MM.1S (cell line): ENCODE measurements at regions not wholly inside any gene's neighbourhood (a gene's known extent, or its start where the extent isn't known, plus 50 kb on each side); places are given as distances from the start of the nearest gene placed in this dataset.
A peak's percentile ranks its signal among the peaks of the same experiment; 100 is the strongest.

Experiments
- DNase-seq: peaks from one replicate; pipeline ENCODE4 v3.0.0-alpha.2; 2015
- H2AFZ ChIP-seq: fragments of 300-600 bp; sonication (generic); 2 replicates; pipeline ENCODE4 v1.6.0; 2016; ENCODE audit warnings: antibody characterized with exemption, low read length
- H3F3A ChIP-seq: fragments of 300-600 bp; sonication (generic); 2 replicates; pipeline ENCODE4 v1.6.1; 2016; ENCODE audit warnings: mild to moderate bottlenecking, antibody characterized with exemption, low read length, moderate library complexity, mixed read lengths; ENCODE audit not compliant: insufficient read depth
- H3K27ac ChIP-seq: fragments of 300-600 bp; sonication (generic); 2 replicates; pipeline ENCODE4 v1.5.1; 2016; ENCODE audit warnings: mild to moderate bottlenecking, low read length
- H3K27me3 ChIP-seq: fragments of 300-600 bp; sonication (generic); replicated peaks from 2 replicates; pipeline ENCODE4 v1.6.0; 2016; ENCODE audit warnings: low read length; ENCODE audit not compliant: insufficient read depth
- H3K36me3 ChIP-seq: fragments of 300-600 bp; sonication (generic); replicated peaks from 2 replicates; pipeline ENCODE4 v1.6.1; 2016; ENCODE audit warnings: mild to moderate bottlenecking, low read length, mixed read lengths; ENCODE audit not compliant: insufficient read depth
- H3K4me1 ChIP-seq: fragments of 300-600 bp; sonication (generic); 2 replicates; pipeline ENCODE4 v1.6.1; 2016; ENCODE audit warnings: low read length, mixed read lengths
- H3K4me2 ChIP-seq: fragments of 300-600 bp; sonication (generic); 2 replicates; pipeline ENCODE4 v1.6.0; 2016; ENCODE audit warnings: low read depth, low read length
- H3K4me3 ChIP-seq: fragments of 300-600 bp; sonication (generic); 2 replicates; pipeline ENCODE4 v1.5.1; 2016; ENCODE audit warnings: low read length, mixed read lengths
- H3K79me2 ChIP-seq: fragments of 300-600 bp; sonication (generic); 2 replicates; pipeline ENCODE4 v1.6.1; 2016; ENCODE audit warnings: mixed run types, low read length, mixed read lengths
- H3K9ac ChIP-seq: fragments of 300-600 bp; sonication (generic); 2 replicates; pipeline ENCODE4 v1.6.1; 2016; ENCODE audit warnings: low read length, mixed read lengths
- H3K9me2 ChIP-seq: fragments of 300-600 bp; sonication (generic); replicated peaks from 2 replicates; pipeline ENCODE4 v1.6.1; 2016; ENCODE audit warnings: mild to moderate bottlenecking, low read length, mixed read lengths; ENCODE audit not compliant: insufficient read depth
- H3K9me3 ChIP-seq: fragments of 300-600 bp; sonication (generic); replicated peaks from 2 replicates; pipeline ENCODE4 v1.6.1; 2016; ENCODE audit warnings: mild to moderate bottlenecking, low read length, mixed read lengths; ENCODE audit not compliant: insufficient read depth
- H4K20me1 ChIP-seq: fragments of 300-600 bp; sonication (generic); 2 replicates; pipeline ENCODE4 v1.6.1; 2016; ENCODE audit warnings: mild to moderate bottlenecking, low read length, moderate library complexity, mixed read lengths; ENCODE audit not compliant: insufficient read depth
- EZH2 ChIP-seq: fragments of 300-600 bp; sonication (generic); optimal IDR thresholded peaks from 2 replicates; pipeline ENCODE3; 2017; ENCODE audit warnings: low read depth, mild to moderate bottlenecking, antibody characterized with exemption, low read length, mixed read lengths
- EZH2phosphoT487 ChIP-seq: fragments of 300-600 bp; sonication (generic); IDR thresholded peaks from 2 replicates; pipeline ENCODE4 v1.6.1; 2018; ENCODE audit warnings: antibody characterized with exemption, low read length
- TF ChIP-seq, protein P1 (sequence below): fragments of 300-600 bp; sonication (generic); IDR thresholded peaks from 2 replicates; pipeline ENCODE4 v1.5.1; 2016; ENCODE audit warnings: antibody characterized with exemption, low read length, mixed read lengths

DNA sequence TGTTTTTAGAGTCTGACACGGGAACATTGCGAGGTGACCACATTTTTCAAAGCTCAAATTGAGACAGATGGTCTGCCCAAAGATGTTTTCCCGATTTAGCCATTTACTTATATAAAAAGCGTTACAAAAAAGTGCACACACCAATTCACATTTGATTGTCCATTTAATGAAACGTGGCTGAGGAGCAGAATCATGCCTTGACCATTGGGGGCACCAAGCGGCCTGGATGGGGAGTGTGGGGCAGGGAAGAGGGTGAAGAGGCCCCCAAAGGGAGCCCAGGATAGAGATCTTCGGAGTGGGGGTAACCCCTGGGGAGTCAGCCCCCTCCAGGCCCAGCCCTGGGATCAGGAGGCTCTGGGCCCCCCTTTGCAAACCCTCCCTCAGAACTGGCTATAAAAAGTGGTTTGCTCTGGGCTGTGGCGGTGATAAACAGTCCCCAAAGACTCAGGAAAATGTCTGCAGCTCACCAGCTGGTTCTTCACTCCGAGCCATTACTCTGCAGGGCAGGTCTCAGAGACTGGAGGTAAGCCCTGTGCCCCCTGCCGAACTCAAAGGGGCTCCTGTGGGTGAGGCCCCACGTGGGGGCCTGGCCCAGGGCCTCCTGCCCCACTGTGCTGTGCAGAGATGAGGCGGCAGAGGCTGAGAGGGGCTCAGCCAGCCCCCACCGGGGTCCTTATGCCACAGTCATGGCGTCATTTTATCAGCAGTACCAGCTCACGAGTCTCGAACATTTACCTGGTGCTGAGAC lies 105.9 kb upstream of the SEC14L1 start:
- no peaks in the 10 kb centered on the region for H3K9me2 ChIP-seq
- no peaks in the 10 kb centered on the region for H3K27me3 ChIP-seq
- no peaks in the 10 kb centered on the region for H3K4me1 ChIP-seq
- no peaks in the 10 kb centered on the region for H3K36me3 ChIP-seq
- DNase-seq, result no peak
- H2AFZ ChIP-seq, result no peak overlapping the region
- H3K79me2 ChIP-seq, result no peaks in the 10 kb centered on the region
- TF ChIP-seq EZH2, result no peak
- TF ChIP-seq, protein P1, sequence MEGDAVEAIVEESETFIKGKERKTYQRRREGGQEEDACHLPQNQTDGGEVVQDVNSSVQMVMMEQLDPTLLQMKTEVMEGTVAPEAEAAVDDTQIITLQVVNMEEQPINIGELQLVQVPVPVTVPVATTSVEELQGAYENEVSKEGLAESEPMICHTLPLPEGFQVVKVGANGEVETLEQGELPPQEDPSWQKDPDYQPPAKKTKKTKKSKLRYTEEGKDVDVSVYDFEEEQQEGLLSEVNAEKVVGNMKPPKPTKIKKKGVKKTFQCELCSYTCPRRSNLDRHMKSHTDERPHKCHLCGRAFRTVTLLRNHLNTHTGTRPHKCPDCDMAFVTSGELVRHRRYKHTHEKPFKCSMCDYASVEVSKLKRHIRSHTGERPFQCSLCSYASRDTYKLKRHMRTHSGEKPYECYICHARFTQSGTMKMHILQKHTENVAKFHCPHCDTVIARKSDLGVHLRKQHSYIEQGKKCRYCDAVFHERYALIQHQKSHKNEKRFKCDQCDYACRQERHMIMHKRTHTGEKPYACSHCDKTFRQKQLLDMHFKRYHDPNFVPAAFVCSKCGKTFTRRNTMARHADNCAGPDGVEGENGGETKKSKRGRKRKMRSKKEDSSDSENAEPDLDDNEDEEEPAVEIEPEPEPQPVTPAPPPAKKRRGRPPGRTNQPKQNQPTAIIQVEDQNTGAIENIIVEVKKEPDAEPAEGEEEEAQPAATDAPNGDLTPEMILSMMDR, result no peak
- no peak for TF ChIP-seq EZH2phosphoT487
- H3K9me3 ChIP-seq, result no peaks in the 10 kb centered on the region
- H3K9ac ChIP-seq, result no peak overlapping the region
- no peaks in the 10 kb centered on the region for H3F3A ChIP-seq
- no peak overlapping the region for H3K4me2 ChIP-seq
- H3K4me3 ChIP-seq, result no peak overlapping the region
- no peaks in the 10 kb centered on the region for H4K20me1 ChIP-seq
- no peak overlapping the region for H3K27ac ChIP-seq

DNA sequence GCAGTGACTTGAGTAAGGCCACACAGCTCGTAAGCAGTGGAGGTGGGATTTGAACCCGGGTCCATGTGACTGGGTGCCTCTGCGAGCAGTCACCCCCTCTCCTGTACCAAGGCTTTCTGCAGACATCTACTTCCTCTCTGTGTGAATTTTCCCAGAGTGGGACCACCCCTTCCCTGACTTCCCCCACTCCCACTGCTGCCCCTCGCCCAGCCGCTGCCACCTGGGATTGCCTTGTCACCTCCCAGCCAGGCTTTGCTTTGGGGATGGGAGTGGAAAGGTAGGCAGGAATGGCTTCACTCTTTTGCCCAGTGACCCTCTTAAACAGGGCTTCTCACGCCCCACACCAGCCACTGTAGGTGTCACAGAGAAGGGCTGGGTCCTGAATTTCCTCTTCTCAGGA lies 105.2 kb upstream of the SEC14L1 start:
- H3K4me1 ChIP-seq, result no peaks in the 10 kb centered on the region
- H3K4me3 ChIP-seq, result no peak overlapping the region
- H3K9me3 ChIP-seq, result no peaks in the 10 kb centered on the region
- H3K79me2 ChIP-seq, result no peaks in the 10 kb centered on the region
- H3F3A ChIP-seq, result no peaks in the 10 kb centered on the region
- no peak overlapping the region for H3K27ac ChIP-seq
- no peak for DNase-seq
- H3K9me2 ChIP-seq, result no peaks in the 10 kb centered on the region
- H3K36me3 ChIP-seq, result no peaks in the 10 kb centered on the region
- H3K27me3 ChIP-seq, result no peaks in the 10 kb centered on the region
- H2AFZ ChIP-seq, result no peak overlapping the region
- TF ChIP-seq, protein P1, result no peak
- TF ChIP-seq EZH2phosphoT487, result no peak
- no peak for TF ChIP-seq EZH2
- H3K4me2 ChIP-seq, result no peak overlapping the region
- no peaks in the 10 kb centered on the region for H4K20me1 ChIP-seq
- no peak overlapping the region for H3K9ac ChIP-seq

DNA sequence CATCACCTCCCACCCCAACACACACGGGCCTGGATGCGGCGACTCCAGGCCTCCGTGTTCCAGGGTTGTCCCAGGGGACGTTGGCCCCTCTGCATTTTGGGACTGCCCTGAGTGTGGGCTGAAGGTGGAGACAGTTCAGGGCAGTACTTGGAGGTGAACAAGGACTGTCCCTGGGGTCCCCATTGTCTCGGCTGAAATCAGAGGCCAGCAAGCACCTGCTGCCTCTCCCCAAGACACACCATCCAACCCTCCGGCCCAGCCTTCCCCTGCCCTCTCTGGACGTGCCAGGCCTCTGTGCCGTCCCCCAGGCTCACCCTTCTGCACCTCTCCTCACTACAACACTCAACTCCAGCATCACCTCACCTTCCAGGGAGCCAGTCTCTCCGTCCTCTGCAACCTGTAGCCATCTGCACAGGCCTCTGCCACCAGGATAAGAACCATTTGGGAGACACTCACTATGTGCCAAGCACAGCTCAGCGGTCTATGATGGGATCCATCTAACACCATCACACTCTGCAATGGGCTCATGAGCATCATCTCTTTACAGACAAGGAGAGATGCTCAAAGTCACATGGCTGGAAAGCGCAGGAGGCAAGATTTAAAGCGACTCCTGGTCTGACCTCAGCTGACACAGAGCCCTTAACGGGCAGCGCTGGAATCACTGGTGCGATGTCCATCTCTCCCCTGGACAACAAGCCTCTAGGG lies 104.5 kb upstream of the SEC14L1 start:
- no peaks in the 10 kb centered on the region for H3K9me2 ChIP-seq
- H2AFZ ChIP-seq, result no peak overlapping the region
- H3K27ac ChIP-seq, result no peak overlapping the region
- TF ChIP-seq EZH2phosphoT487, result no peak
- no peak for TF ChIP-seq EZH2
- TF ChIP-seq, protein P1, result no peak
- H3K79me2 ChIP-seq, result no peaks in the 10 kb centered on the region
- no peak overlapping the region for H3K9ac ChIP-seq
- no peaks in the 10 kb centered on the region for H4K20me1 ChIP-seq
- H3K4me1 ChIP-seq, result no peaks in the 10 kb centered on the region
- no peaks in the 10 kb centered on the region for H3K36me3 ChIP-seq
- H3K9me3 ChIP-seq, result no peaks in the 10 kb centered on the region
- no peaks in the 10 kb centered on the region for H3K27me3 ChIP-seq
- H3K4me3 ChIP-seq, result no peak overlapping the region
- H3K4me2 ChIP-seq, result peak overlapping the region; percentile 74; the same call in 1 of the 2 replicates
- no peak for DNase-seq
- H3F3A ChIP-seq, result no peaks in the 10 kb centered on the region
